ENCODE measurements at regions not wholly inside any gene's neighbourhood (a gene's known extent, or its start where the extent isn't known, plus 50 kb on each side); places are given as distances from the start of the nearest gene placed in this dataset.
"Not testable (repeated sequence)": the region's sequence is repeated elsewhere in the genome, so short reads cannot be mapped to it uniquely, and the experiment has no call there.

DNA sequence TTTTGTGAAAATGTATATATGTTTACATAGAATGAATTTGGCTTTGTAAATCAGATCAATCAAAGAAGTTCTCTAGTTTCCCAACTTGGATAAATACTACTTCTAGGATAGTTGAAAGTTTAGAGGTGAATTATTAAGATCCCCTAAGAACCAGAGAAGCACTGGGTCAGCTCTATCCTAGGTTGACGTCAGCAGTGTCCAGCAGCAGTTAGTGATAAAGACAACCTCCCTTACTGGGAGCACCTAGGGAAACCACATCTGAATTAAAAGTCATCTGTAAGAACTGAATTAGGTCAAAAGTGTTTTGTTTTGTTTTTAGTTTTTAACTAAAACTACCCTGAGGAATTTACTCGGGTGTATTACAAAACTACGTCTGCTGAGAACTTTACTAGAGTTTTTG lies 178.0 kb downstream of the POLR1F start:
- DNase-seq = no peak

- no peak for DNase-seq
Measured at GRCh38 chr7:19530261-19530660, 178.6 kb downstream of the POLR1F start.

DNA sequence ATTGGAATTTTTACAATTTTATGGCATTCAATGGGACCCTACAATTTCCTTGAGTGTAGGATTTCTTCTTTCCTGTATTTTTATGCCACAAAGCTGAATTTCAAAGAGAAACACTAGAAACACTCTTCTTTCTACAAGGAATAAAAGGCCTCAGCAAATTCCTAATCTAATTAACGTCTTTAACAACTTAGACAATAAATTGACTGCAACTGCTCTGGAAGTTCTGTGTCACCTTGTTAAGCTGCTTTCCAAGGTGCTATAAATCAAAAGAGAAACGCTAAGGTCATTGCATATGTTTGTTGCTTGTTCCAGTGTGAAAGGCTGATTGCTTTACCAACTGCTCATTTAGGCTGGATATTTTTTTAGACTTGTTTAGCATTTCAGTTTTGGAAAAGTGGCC lies 182.2 kb downstream of the POLR1F start:
- no peak for DNase-seq

GRCh38 chr7:19522486-19522885 lies 186.4 kb downstream of the POLR1F start:
- DNase-seq = no peak

- no peak for DNase-seq
Measured at GRCh38 chr7:19520392-19520791, 188.4 kb downstream of the POLR1F start.

DNA sequence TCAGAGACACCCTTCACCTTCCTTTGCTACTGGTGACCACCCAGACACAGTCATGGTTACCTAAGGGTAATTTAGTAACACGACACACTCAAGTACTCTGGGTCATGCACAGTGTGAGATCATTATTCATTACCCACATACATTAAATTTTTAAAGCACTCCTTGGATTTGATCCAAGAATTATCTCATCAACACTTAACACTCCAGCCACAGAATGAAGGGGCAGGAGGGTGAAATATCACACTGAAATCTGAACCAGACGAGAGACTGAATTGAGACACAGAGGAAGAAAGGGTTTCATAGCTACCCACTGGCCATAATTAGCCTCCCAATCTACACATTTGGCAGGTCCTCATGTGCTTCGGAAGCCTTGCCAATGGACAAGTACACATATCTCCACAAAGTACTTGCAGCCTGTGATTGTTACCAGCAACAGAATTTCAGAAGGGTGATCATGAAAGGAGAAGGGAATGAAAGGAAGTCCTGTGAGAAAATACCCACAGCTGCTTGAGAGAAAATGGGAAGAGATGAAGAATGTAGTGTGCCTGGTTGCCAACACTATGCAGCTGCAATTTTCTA lies 189.3 kb downstream of the POLR1F start:
- no peak for DNase-seq

DNA sequence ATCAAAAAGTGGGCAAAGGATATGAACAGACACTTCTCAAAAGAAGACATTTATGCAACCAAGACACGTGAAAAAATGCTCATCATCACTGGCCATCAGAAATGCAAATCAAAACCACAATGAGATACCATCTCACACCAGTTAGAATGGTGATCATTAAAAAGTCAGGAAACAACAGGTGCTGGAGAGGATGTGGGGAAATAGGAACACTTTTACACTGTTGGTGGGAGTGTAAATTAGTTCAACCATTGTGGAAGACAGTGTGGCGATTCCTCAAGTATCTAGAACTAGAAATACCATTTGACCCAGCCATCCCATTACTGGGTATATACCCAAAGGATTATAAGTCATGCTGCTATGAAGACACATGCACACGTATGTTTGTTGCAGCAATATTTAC lies 191.3 kb downstream of the POLR1F start:
- DNase-seq = not testable (repeated sequence)

DNA sequence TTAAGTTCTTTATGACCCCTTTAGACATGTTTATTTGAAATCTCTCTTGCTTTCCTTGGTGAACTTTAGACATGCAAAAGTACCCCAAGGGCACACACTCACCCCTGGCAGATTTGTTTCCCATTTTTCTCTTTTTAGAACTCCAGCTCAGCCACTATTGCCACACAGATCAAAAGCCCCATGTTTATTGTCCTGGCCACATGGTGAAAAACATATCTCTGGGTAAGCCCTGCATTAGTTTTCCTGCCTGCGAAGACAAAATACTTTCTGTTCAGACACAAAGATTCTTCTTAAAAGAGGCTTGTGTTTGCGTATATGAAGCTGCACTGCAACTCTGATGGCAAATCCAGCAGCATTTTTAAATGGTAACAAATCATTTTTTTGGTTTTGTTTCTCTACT lies 200.0 kb downstream of the POLR1F start:
- DNase-seq = no peak

GRCh38 chr7:19508124-19508523 lies 200.7 kb downstream of the POLR1F start:
- no peak for DNase-seq

DNA sequence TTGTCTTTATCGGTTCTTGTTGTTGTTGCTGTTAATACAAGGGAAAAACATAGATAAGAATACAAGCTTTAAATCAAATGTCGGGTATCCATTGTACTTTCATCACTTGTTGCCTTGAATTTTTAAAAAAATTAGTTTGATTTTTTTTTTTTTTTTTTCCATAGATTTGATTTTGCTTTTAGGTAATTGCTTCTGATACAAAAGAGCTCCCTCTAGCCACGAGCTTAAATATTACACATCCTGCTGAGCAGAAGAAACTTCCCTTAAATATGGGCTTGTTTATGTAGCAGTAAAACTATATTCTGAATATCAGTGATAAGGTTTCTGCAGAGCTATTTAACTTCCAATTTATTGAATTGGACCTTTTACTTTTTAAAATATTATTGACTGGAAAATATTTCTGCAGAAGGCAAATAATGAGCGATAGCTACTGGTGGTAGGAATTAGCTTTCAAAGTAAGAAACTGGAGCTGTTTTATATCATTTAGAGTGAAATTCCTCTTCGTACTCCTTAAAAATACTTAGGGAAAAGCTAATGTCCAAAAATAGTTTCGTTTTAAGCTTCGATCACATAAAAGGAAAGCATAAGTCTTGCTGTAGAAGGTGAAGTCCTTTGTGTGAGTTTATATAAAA lies 216.9 kb downstream of the POLR1F start:
- DNase-seq = no peak

DNA sequence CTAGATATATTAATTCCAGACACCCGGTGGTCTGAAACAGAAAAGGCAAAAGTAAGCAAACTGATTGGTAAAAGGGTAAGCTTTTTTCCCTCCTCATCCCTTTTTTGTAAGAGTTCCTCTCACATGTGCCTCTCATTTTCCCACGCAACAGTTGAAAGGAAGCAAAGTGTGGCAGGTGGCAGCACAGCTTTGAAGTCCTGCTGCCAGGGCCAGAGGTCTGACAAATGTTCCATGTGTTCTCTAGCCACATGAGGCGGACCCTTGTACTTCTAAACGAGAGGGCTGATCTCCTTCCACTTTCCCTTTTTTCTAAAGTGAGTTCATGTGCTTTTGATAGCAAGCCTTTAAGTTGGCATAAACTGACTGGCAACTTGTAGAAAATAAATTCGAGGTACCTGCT lies 217.5 kb downstream of the POLR1F start:
- no peak for DNase-seq

DNA sequence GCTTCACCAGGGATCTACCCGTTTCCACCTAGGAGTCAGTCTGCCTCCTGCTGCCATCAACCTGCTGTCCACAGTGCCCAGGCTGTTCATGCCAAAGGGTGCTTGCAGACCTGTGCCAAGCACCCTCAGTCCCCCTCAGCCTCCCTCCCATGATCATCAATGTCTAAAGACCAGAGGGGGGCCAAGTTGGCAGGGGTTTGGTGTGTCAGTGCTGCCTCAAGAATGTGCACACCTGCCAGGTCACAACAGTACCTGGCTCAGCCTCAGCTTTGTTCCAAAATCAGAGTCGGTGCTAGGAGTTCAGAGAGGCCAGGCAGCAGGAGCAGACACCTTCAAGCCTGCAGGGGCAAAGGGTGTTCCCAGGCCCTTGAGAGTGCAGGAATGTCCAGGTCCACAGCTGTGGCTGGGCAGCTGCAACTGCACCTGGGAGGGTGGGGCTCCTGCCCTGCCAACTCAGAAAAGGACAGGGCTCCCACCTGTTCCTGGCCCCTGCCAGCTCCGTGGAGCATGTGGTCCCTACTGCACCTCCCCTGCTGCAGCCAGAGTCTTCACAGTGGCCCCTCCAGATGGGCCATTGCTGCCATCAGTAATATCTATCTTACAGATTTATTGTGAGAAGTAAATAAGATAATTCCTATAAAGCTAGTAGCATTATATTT lies 219.5 kb downstream of the POLR1F start:
- DNase-seq = no peak

DNA sequence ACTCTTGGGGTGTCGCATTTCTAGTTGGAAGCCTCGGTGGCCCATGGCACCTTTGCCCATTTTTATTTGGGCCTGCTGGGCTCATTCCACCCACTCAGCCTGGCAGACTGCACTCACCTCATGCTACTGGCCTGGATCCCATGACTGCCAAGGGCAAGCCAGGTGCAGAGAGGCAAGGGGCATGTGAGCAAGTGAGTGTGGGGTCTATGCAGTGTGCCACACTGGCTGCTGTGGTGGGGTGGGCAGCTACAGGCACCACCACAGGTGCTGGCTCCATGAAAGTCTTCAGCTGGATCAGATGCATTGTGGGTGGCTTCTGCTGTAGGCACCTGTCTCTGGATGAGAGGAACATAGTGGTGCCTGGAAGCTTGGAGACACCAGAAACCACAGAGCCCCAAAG lies 220.8 kb downstream of the POLR1F start:
- no peak for DNase-seq

GRCh38 chr7:19482628-19483027 lies 226.2 kb downstream of the POLR1F start:
- DNase-seq = no peak

DNA sequence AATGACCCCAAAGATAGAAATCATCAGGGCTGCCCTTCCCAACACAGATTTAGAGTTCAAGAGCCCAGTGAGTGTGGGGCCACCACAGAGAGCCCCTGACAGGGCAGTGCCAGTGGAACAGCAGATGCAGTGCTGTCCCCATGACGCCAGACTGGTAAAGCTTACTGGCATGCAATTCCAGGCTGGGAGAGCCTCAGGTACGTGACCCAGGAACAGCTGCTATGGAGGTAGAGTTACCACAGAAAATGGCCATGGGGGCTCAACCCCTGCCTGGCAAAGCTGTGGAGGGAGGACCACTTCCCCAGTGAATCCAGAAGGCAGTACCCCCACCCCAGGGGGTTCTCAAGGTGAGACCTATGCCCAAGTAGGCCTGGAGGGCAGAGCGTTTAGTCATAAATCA lies 228.5 kb downstream of the POLR1F start:
- no peak for DNase-seq

DNA sequence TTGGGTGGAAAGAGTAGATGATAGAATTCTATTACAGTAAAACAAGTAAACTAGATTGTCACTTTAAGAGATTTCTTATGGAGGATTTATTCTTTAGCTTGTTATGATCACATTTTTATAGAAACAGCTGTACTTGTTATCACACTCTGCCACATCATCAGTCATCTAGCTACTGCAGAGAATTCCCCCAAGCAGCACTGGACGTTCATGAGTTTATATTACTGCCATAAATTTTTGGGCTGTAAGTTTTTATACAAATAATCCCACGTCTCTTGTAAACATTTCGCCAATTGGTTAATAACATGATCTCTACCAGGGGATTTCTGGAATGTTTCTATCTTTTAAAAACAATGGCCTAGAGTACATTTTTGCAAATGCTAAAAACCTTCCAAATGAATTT lies 238.8 kb downstream of the POLR1F start:
- DNase-seq = no peak

GRCh38 chr7:19465861-19466260 lies 243.0 kb downstream of the POLR1F start:
- no peak for DNase-seq

GRCh38 chr7:19464751-19465150 lies 244.1 kb downstream of the POLR1F start:
- DNase-seq = no peak

- DNase-seq = no peak
Measured at GRCh38 chr7:19464241-19464640, 244.6 kb downstream of the POLR1F start.

- DNase-seq = no peak
Measured at GRCh38 chr7:19463581-19463980, 245.3 kb downstream of the POLR1F start.

GRCh38 chr7:19455623-19456022 lies 253.2 kb downstream of the POLR1F start:
- no peak for DNase-seq

DNA sequence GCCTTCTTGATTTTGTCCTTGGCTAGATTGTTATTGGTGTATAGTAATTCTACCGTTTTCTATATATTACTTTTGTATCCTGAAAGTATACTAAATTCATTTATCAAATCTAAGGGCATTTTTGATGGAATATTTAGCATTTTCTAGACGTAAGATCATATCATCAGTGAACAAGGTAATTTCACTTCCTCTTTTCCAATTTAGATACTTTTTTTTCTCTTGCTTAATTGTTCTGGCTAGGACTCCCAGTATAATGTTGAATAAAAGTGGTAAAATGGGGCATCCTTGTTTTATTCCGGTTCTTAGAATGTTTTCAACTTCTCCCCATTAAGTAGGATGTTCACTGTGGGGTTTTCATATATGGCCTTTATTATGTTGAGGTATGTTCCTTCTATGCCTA lies 260.7 kb downstream of the POLR1F start:
- no peak for DNase-seq

DNA sequence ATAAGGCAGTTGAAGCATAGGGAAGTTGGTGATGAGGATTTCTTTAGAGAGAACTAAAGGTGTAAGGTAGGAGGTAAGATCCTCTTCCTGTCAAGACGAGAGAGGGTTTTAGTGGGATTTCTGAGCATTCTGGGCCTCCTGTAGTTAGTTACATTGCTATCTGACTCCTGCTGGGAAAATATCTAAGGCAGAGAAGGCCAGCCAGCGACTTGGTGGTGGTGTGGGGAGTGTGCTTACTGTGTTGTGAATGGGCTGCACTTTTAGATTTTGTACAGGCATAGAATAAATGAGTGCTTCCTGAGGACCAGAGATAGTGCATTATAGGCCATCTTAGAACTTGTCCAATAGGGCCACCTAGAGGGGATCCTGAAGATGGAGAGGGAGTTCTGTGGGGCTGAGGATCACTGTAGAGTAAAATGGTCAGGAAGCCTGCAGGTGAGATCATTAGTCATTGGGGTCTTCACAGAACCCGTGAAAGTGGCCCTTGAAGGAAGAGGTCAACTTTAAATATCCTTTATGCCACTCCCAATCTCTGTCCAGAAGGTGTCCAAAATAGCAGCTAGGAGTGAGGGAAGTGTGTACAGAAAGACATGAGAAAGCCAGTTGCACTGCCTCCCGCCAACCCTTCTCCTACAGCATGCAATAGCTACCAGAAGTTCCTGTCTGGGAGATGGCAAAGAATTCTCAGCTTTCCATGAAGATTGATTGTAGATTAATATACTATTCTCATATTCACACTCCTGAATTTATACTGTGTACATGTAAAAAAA lies 266.6 kb downstream of the POLR1F start:
- no peak for DNase-seq

DNA sequence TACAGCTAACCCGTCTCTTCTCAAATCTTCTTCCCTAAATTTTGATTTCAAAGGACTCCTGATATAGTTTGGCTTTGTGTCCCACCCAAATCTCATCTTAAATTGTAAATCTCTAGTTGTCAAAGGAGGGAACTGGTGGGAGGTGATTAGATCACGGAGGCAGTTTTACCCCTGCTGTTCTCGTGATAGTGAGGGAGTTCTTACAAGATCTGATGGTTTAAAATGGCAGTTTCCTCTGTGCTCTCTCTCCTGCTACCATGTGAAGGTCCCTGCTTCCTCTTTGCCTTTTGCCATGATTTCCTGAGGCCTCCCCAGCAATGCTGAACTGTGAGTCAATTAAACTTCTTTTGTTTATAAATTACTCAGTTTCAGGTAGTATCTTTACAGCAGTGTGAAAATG lies 269.3 kb downstream of the POLR1F start:
- no peak for DNase-seq

All from T-helper 1 cell (primary cell).